Activated B cell treated with CpG ODN at 0.5 μM for 24 hours (primary cell): ENCODE measurements at regions not wholly inside any gene's neighbourhood (a gene's known extent, or its start where the extent isn't known, plus 50 kb on each side); places are given as distances from the start of the nearest gene placed in this dataset.

Experiments
- ATAC-seq: fragments of 200-7000 bp; cut with Tn5 transposase; one replicate; pipeline ENCODE4 v1.10.0; 2021; ENCODE audit warnings: low read depth, mild to moderate bottlenecking, moderate library complexity
- CTCF ChIA-PET: fragments of 350-600 bp; sonication (Branson Sonifier 250); formaldehyde crosslinking; loops from one replicate; lab custom pipeline; 2021; ENCODE audit warnings: antibody characterized with exemption; lab: Charles Lee
- POLR2A ChIA-PET: fragments of 350-600 bp; sonication (Branson Sonifier 250); formaldehyde crosslinking; loops from one replicate; lab custom pipeline; 2021; ENCODE audit warnings: antibody characterized with exemption; lab: Charles Lee
- DNase-seq: peaks from one replicate; pipeline ENCODE4 v3.0.0; 2022
- H3K27ac Mint-ChIP-seq: one replicate; pipeline ENCODE4 v1.8.0; 2020; ENCODE audit warnings: mixed read lengths
- H3K27me3 Mint-ChIP-seq: one replicate; pipeline ENCODE4 v1.8.0; 2021; ENCODE audit warnings: mixed read lengths
- H3K36me3 Mint-ChIP-seq: one replicate; pipeline ENCODE4 v1.8.0; 2021; ENCODE audit warnings: low read depth, mixed read lengths
- H3K4me1 Mint-ChIP-seq: one replicate; pipeline ENCODE4 v1.8.0; 2021; ENCODE audit warnings: mixed read lengths
- H3K4me3 Mint-ChIP-seq: one replicate; pipeline ENCODE4 v1.8.0; 2020; ENCODE audit warnings: mild to moderate bottlenecking, mixed read lengths
- H3K9me3 Mint-ChIP-seq: one replicate; pipeline ENCODE4 v1.8.0; 2020; ENCODE audit warnings: mixed read lengths
- CTCF ChIP-seq: fragments of 200-600 bp; IDR thresholded peaks from one replicate; pipeline ENCODE4 v1.8.0; 2022; ENCODE audit warnings: antibody characterized with exemption, mild to moderate bottlenecking
- intact Hi-C: fragments of 100-400 bp; cut with micrococcal nuclease; formaldehyde crosslinking; loops from one replicate; pipeline ENCODE4 v1.15.1; 2024

GRCh38 chr1:87641996-87642395 lies 313.3 kb downstream of the LMO4 start:
- Mint-ChIP-seq H3K4me1 (peaks cover 8% of the 10 kb centered on the region), H3K36me3 (no peaks in the 10 kb centered on the region), H3K27me3 (no peaks in the 10 kb centered on the region), H3K27ac (no peak overlapping the region), H3K9me3 (no peaks in the 10 kb centered on the region), H3K4me3 (no peak overlapping the region)
- ATAC-seq: no peak
- ChIA-PET CTCF (interaction anchor here (1.1 kb wide), 1 partner anchor 312 kb away, joined by 3 read pairs; no protein-coding TSS in a partner anchor), POLR2A (no interaction called here)
- no peak for TF ChIP-seq CTCF
- DNase-seq: no peak
- intact Hi-C loops: no loop called here

GRCh38 chr1:87642581-87643221 lies 314.0 kb downstream of the LMO4 start:
- TF ChIP-seq CTCF: no peak
- Mint-ChIP-seq H3K27me3 (no peaks in the 10 kb centered on the region), H3K4me1 (peaks cover 8% of the 10 kb centered on the region), H3K27ac (no peak overlapping the region), H3K36me3 (no peaks in the 10 kb centered on the region), H3K9me3 (no peaks in the 10 kb centered on the region), H3K4me3 (no peak overlapping the region)
- POLR2A ChIA-PET: no interaction called here
- ATAC-seq (no peak), DNase-seq (no peak)
- intact Hi-C loops: no loop called here
- CTCF ChIA-PET: no interaction called here

GRCh38 chr1:87644033-87644578 lies 315.4 kb downstream of the LMO4 start:
- Mint-ChIP-seq H3K27ac (no peak overlapping the region), H3K9me3 (no peaks in the 10 kb centered on the region), H3K36me3 (no peaks in the 10 kb centered on the region), H3K4me1 (no peaks in the 10 kb centered on the region), H3K4me3 (no peak overlapping the region), H3K27me3 (no peaks in the 10 kb centered on the region)
- TF ChIP-seq CTCF: no peak
- no peak for DNase-seq
- ATAC-seq: no peak
- intact Hi-C loops: no loop called here
- CTCF ChIA-PET: no interaction called here
- POLR2A ChIA-PET: no interaction called here

GRCh38 chr1:87644579-87645190 lies 316.0 kb downstream of the LMO4 start:
- no peak overlapping the region for H3K4me3 Mint-ChIP-seq
- H3K36me3 Mint-ChIP-seq: no peaks in the 10 kb centered on the region
- no peaks in the 10 kb centered on the region for H3K27me3 Mint-ChIP-seq
- ChIA-PET POLR2A (no interaction called here), CTCF (no interaction called here)
- intact Hi-C loops: no loop called here
- no peak for ATAC-seq
- DNase-seq: no peak
- no peaks in the 10 kb centered on the region for H3K9me3 Mint-ChIP-seq
- no peak for TF ChIP-seq CTCF
- no peaks in the 10 kb centered on the region for H3K4me1 Mint-ChIP-seq
- H3K27ac Mint-ChIP-seq: no peak overlapping the region

GRCh38 chr1:87647430-87648177 lies 318.9 kb downstream of the LMO4 start:
- H3K27me3 Mint-ChIP-seq: no peaks in the 10 kb centered on the region
- no peak for DNase-seq
- no peak overlapping the region for H3K27ac Mint-ChIP-seq
- no peak for ATAC-seq
- ChIA-PET CTCF (no interaction called here), POLR2A (no interaction called here)
- H3K9me3 Mint-ChIP-seq: no peaks in the 10 kb centered on the region
- no peaks in the 10 kb centered on the region for H3K36me3 Mint-ChIP-seq
- no peaks in the 10 kb centered on the region for H3K4me1 Mint-ChIP-seq
- H3K4me3 Mint-ChIP-seq: no peak overlapping the region
- no peak for TF ChIP-seq CTCF
- intact Hi-C loops: no loop called here
